Smooth muscle cell (in vitro differentiated cells): ENCODE measurements at regions not wholly inside any gene's neighbourhood (a gene's known extent, or its start where the extent isn't known, plus 50 kb on each side); places are given as distances from the start of the nearest gene placed in this dataset.

Source experiments
- DNase-seq: peaks from one replicate; lab custom pipeline; 2025; ENCODE audit not compliant: unreplicated experiment; lab: John Stamatoyannopoulos, UW
- H2AFZ ChIP-seq: fragments of 200-600 bp; sonication (generic); 2 replicates; pipeline ENCODE4 v1.6.0; 2016; ENCODE audit warnings: antibody characterized with exemption, low read depth, mild to moderate bottlenecking
- H3F3A ChIP-seq: fragments of 200-600 bp; sonication (generic); 2 replicates; pipeline ENCODE4 v1.6.0; 2017; ENCODE audit warnings: antibody characterized with exemption, low read depth
- H3K27ac ChIP-seq: fragments of 200-600 bp; sonication (generic); 2 replicates; pipeline ENCODE4 v1.5.1; 2016; ENCODE audit warnings: low read depth, mild to moderate bottlenecking
- H3K27me3 ChIP-seq: fragments of 200-600 bp; sonication (generic); 2 replicates; pipeline ENCODE4 v1.6.1; 2016; ENCODE audit warnings: low read depth, mild to moderate bottlenecking
- H3K36me3 ChIP-seq: fragments of 200-600 bp; sonication (generic); 2 replicates; pipeline ENCODE4 v1.5.1; 2016; ENCODE audit warnings: low read depth
- H3K4me1 ChIP-seq: fragments of 200-600 bp; sonication (generic); 2 replicates; pipeline ENCODE4 v1.5.1; 2016; ENCODE audit warnings: low read depth
- H3K4me2 ChIP-seq: fragments of 200-600 bp; sonication (generic); 2 replicates; pipeline ENCODE4 v1.6.0; 2016; ENCODE audit warnings: mild to moderate bottlenecking
- H3K4me3 ChIP-seq: fragments of 200-600 bp; sonication (generic); 2 replicates; pipeline ENCODE4 v1.5.1; 2016; ENCODE audit warnings: mild to moderate bottlenecking
- H3K79me2 ChIP-seq: fragments of 200-600 bp; sonication (generic); 2 replicates; pipeline ENCODE4 v1.6.0; 2016; ENCODE audit warnings: low read depth, mild to moderate bottlenecking
- H3K9ac ChIP-seq: fragments of 200-600 bp; sonication (generic); 2 replicates; pipeline ENCODE4 v1.6.0; 2016; ENCODE audit warnings: low read depth
- H3K9me3 ChIP-seq: fragments of 200-600 bp; sonication (generic); replicated peaks from 2 replicates; pipeline ENCODE4 v1.5.1; 2016; ENCODE audit warnings: low read depth
- H4K20me1 ChIP-seq: fragments of 200-600 bp; sonication (generic); 2 replicates; pipeline ENCODE4 v1.6.0; 2016; ENCODE audit warnings: low read depth
- WGBS: methylation state at CpG from one replicate; pipeline ENCODE4 v1.1.7; 2016; ENCODE audit warnings: low lambda C conversion rate; 5-methylcytosine and 5-hydroxymethylcytosine counted together
- TF ChIP-seq, protein P1 (sequence below): fragments of 200-600 bp; sonication (generic); IDR thresholded peaks from 2 replicates; pipeline ENCODE4 v1.5.1; 2017; ENCODE audit warnings: borderline replicate concordance, mild to moderate bottlenecking, antibody characterized with exemption; ENCODE audit not compliant: insufficient read depth, poor library complexity, severe bottlenecking

DNA sequence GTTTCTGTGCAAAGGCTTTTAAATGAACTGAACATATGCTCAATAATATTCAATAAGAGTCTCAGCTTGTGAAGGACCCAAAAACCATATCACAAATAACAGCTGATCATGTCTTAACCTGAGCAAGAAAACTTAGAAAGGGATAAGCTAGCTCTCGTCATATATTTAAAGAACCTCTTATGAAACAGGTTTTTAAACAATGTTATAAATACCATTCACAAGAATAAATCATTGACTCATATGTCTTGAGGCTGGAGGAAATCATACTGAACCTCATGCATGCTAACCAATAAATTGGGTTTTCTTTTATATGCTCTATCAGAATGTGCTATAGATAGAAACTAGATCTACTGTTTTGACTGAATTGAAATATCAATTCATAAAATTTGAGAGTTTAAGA is 426.9 kb downstream of the NOVA1 start:
- Histone ChIP-seq H3K27ac (no peak overlapping the region), H3K9me3 (no peaks in the 10 kb centered on the region), H3K27me3 (peaks cover 45% of the 10 kb centered on the region), H3K79me2 (no peaks in the 10 kb centered on the region), H3K36me3 (no peaks in the 10 kb centered on the region), H3K4me3 (no peak overlapping the region), H3F3A (no peaks in the 10 kb centered on the region), H3K4me1 (no peaks in the 10 kb centered on the region), H4K20me1 (no peaks in the 10 kb centered on the region), H2AFZ (no peak overlapping the region), H3K9ac (no peak overlapping the region), H3K4me2 (no peak overlapping the region)
- DNase-seq, result no peak
- WGBS, result 80% methylated on average over 1 of the region's 1 CpG
- TF ChIP-seq, protein P1, sequence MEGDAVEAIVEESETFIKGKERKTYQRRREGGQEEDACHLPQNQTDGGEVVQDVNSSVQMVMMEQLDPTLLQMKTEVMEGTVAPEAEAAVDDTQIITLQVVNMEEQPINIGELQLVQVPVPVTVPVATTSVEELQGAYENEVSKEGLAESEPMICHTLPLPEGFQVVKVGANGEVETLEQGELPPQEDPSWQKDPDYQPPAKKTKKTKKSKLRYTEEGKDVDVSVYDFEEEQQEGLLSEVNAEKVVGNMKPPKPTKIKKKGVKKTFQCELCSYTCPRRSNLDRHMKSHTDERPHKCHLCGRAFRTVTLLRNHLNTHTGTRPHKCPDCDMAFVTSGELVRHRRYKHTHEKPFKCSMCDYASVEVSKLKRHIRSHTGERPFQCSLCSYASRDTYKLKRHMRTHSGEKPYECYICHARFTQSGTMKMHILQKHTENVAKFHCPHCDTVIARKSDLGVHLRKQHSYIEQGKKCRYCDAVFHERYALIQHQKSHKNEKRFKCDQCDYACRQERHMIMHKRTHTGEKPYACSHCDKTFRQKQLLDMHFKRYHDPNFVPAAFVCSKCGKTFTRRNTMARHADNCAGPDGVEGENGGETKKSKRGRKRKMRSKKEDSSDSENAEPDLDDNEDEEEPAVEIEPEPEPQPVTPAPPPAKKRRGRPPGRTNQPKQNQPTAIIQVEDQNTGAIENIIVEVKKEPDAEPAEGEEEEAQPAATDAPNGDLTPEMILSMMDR, result no peak

DNA sequence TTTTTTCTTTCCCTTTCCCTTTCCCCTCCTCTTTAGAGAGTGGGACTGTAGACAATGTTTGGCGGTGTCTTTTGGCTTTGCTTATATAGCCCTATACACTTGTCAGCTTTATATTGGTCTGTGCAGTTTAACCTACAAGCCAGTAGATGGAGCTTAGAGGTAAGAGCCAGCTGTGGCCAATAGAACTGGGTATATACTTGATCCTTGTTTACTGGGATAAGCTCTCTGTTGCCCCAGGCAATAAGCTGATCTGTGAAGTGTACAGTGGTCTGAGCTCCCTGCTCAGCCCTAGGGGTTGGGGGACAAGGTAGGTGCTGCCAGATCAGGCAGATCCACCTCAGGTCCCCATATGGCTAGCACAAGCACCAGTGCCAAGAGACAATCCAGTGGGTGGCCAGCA is 434.1 kb downstream of the NOVA1 start:
- DNase-seq, result no peak
- WGBS, result 53% methylated on average over 1 of the region's 1 CpG
- H3K9me3 ChIP-seq, result no peaks in the 10 kb centered on the region

DNA sequence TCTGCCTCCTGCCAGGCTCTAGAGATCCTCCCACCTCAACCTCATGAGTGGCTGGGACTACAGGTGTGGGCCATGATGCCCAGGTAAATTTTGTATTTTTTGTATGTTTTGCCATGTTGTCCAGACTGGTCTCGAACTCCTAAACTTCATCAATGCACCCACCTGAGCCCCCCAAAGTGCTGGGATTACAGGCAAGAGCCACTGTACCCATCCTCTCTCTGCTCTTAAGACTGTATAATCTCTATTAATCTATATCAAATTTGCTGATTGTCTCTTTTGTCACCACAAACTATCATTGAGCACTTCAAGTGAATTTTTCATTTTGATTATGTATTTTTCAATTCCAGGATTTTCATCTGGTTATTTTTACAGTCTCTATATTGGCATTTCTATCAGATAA is 440.3 kb downstream of the NOVA1 start:
- 89% methylated on average over 1 of the region's 1 CpG for WGBS
- no peak overlapping the region for H3K9ac ChIP-seq
- TF ChIP-seq, protein P1, result no peak

More for the DNA sequence above, 434.1 kb downstream of the NOVA1 start:
- H3K36me3 ChIP-seq, result no peaks in the 10 kb centered on the region
- H3F3A ChIP-seq, result no peaks in the 10 kb centered on the region
- H4K20me1 ChIP-seq, result no peaks in the 10 kb centered on the region
- no peaks in the 10 kb centered on the region for H3K79me2 ChIP-seq
- no peak overlapping the region for H3K9ac ChIP-seq
- no peaks in the 10 kb centered on the region for H3K4me1 ChIP-seq
- H2AFZ ChIP-seq, result no peak overlapping the region
- H3K4me3 ChIP-seq, result no peak overlapping the region
- TF ChIP-seq, protein P1, result peak; percentile 54
- H3K4me2 ChIP-seq, result no peak overlapping the region
- H3K27me3 ChIP-seq, result peaks cover 8% of the 10 kb centered on the region
- H3K27ac ChIP-seq, result no peak overlapping the region

DNA sequence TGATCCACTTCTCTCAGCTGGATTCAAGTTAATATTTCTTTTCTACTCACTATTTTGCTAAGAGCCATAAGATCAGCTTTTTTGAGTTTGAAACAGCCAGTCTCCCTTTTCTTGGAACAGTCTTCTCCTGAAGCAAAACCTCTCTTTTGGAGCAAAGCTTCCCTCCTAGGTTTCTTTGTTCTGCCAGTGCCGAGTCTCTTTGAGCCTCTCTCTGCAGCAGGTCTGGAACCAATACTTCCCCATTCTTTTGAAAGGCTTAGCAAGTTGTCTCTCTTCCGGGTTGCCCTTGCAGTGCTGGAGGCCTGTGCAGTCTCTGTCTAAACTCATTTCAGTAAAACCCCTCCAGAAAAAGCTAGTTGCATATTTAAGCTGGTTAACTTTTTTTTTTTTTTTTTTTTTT is 454.8 kb downstream of the NOVA1 start:
- Histone ChIP-seq H3K27me3 (no peaks in the 10 kb centered on the region), H4K20me1 (no peaks in the 10 kb centered on the region), H3K4me3 (no peak overlapping the region), H3K27ac (no peak overlapping the region), H3K4me2 (no peak overlapping the region), H3K36me3 (no peaks in the 10 kb centered on the region), H3K79me2 (no peaks in the 10 kb centered on the region), H3K4me1 (peaks cover 8% of the 10 kb centered on the region), H3K9ac (no peak overlapping the region), H3F3A (no peaks in the 10 kb centered on the region), H2AFZ (no peak overlapping the region), H3K9me3 (no peaks in the 10 kb centered on the region)
- TF ChIP-seq, protein P1, result no peak
- DNase-seq, result no peak
- WGBS, result 71% methylated on average over 2 of the region's 2 CpGs

More for the DNA sequence above, 440.3 kb downstream of the NOVA1 start:
- no peak for DNase-seq
- Histone ChIP-seq H3K79me2 (no peaks in the 10 kb centered on the region), H3K4me1 (no peaks in the 10 kb centered on the region), H3K27ac (no peak overlapping the region), H3K36me3 (no peaks in the 10 kb centered on the region), H4K20me1 (no peaks in the 10 kb centered on the region), H3K9me3 (no peaks in the 10 kb centered on the region), H3K4me3 (no peak overlapping the region), H3F3A (no peaks in the 10 kb centered on the region), H2AFZ (no peak overlapping the region), H3K4me2 (no peak overlapping the region), H3K27me3 (peaks cover 15% of the 10 kb centered on the region)
